ENCODE measurements at regions not wholly inside any gene's neighbourhood (a gene's known extent, or its start where the extent isn't known, plus 50 kb on each side); places are given as distances from the start of the nearest gene placed in this dataset.

DNA sequence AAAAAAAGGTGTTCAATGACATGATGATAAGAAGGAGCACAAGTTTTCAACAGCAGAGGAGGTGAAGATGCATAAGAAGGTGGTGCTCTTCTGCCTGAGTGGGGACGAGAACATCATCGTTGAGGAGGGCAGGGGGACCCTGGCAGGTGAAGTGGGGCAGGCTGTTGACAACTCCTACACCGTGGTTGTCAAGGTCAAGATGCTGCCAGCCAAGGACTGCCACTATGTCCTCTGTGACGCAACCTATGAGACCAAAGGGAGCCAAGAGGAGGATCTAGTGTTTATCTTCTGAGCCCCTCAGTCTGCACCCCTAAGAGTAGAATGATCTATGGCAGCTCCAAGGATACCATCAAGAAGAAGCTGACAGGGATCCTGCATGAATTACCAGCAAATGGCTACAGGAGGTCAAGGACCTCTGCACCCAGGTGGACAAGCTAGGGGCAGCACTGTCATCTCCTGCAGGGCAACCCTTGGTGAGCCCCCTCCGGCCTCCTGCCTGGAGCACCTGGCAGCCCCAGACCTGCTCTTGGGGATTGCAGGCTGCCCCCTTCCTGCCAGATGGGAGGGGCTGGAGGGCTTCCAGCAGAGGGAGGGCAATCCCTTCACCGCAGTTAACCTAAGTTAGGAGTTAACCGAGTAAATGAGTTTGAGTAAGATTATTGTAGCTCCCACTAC, 80.5 kb downstream of the ZNF281 start (continued):
- TF ChIP-seq, protein P1, sequence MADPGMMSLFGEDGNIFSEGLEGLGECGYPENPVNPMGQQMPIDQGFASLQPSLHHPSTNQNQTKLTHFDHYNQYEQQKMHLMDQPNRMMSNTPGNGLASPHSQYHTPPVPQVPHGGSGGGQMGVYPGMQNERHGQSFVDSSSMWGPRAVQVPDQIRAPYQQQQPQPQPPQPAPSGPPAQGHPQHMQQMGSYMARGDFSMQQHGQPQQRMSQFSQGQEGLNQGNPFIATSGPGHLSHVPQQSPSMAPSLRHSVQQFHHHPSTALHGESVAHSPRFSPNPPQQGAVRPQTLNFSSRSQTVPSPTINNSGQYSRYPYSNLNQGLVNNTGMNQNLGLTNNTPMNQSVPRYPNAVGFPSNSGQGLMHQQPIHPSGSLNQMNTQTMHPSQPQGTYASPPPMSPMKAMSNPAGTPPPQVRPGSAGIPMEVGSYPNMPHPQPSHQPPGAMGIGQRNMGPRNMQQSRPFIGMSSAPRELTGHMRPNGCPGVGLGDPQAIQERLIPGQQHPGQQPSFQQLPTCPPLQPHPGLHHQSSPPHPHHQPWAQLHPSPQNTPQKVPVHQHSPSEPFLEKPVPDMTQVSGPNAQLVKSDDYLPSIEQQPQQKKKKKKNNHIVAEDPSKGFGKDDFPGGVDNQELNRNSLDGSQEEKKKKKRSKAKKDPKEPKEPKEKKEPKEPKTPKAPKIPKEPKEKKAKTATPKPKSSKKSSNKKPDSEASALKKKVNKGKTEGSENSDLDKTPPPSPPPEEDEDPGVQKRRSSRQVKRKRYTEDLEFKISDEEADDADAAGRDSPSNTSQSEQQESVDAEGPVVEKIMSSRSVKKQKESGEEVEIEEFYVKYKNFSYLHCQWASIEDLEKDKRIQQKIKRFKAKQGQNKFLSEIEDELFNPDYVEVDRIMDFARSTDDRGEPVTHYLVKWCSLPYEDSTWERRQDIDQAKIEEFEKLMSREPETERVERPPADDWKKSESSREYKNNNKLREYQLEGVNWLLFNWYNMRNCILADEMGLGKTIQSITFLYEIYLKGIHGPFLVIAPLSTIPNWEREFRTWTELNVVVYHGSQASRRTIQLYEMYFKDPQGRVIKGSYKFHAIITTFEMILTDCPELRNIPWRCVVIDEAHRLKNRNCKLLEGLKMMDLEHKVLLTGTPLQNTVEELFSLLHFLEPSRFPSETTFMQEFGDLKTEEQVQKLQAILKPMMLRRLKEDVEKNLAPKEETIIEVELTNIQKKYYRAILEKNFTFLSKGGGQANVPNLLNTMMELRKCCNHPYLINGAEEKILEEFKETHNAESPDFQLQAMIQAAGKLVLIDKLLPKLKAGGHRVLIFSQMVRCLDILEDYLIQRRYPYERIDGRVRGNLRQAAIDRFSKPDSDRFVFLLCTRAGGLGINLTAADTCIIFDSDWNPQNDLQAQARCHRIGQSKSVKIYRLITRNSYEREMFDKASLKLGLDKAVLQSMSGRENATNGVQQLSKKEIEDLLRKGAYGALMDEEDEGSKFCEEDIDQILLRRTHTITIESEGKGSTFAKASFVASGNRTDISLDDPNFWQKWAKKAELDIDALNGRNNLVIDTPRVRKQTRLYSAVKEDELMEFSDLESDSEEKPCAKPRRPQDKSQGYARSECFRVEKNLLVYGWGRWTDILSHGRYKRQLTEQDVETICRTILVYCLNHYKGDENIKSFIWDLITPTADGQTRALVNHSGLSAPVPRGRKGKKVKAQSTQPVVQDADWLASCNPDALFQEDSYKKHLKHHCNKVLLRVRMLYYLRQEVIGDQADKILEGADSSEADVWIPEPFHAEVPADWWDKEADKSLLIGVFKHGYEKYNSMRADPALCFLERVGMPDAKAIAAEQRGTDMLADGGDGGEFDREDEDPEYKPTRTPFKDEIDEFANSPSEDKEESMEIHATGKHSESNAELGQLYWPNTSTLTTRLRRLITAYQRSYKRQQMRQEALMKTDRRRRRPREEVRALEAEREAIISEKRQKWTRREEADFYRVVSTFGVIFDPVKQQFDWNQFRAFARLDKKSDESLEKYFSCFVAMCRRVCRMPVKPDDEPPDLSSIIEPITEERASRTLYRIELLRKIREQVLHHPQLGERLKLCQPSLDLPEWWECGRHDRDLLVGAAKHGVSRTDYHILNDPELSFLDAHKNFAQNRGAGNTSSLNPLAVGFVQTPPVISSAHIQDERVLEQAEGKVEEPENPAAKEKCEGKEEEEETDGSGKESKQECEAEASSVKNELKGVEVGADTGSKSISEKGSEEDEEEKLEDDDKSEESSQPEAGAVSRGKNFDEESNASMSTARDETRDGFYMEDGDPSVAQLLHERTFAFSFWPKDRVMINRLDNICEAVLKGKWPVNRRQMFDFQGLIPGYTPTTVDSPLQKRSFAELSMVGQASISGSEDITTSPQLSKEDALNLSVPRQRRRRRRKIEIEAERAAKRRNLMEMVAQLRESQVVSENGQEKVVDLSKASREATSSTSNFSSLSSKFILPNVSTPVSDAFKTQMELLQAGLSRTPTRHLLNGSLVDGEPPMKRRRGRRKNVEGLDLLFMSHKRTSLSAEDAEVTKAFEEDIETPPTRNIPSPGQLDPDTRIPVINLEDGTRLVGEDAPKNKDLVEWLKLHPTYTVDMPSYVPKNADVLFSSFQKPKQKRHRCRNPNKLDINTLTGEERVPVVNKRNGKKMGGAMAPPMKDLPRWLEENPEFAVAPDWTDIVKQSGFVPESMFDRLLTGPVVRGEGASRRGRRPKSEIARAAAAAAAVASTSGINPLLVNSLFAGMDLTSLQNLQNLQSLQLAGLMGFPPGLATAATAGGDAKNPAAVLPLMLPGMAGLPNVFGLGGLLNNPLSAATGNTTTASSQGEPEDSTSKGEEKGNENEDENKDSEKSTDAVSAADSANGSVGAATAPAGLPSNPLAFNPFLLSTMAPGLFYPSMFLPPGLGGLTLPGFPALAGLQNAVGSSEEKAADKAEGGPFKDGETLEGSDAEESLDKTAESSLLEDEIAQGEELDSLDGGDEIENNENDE (IDR thresholded peaks at IDR 0.05; ENCODE audit: insufficient replicate concordance, low read length) = no peak
- no peak for TF ChIP-seq TEAD4 (IDR thresholded peaks at IDR 0.05; ENCODE audit: low read depth, low read length)

Measured in H1 (cell line).